Endothelial cell (in vitro differentiated cells): ENCODE measurements at regions not wholly inside any gene's neighbourhood (a gene's known extent, or its start where the extent isn't known, plus 50 kb on each side); places are given as distances from the start of the nearest gene placed in this dataset.

Source experiments
- DNase-seq: peaks from one replicate; pipeline ENCODE4 v3.0.0; 2021; ENCODE audit warnings: low spot score
- H3K27ac Mint-ChIP-seq: one replicate; pipeline ENCODE4 v1.8.0; 2021; ENCODE audit warnings: mixed read lengths, inconsistent platforms; ENCODE audit not compliant: unreplicated experiment
- H3K27me3 Mint-ChIP-seq: one replicate; pipeline ENCODE4 v1.8.0; 2021; ENCODE audit warnings: mild to moderate bottlenecking, moderate library complexity, mixed read lengths, inconsistent platforms; ENCODE audit not compliant: unreplicated experiment
- H3K36me3 Mint-ChIP-seq: one replicate; pipeline ENCODE4 v1.8.0; 2021; ENCODE audit warnings: mild to moderate bottlenecking, low read depth, mixed read lengths, inconsistent platforms; ENCODE audit not compliant: unreplicated experiment
- H3K4me1 Mint-ChIP-seq: one replicate; pipeline ENCODE4 v1.8.0; 2021; ENCODE audit warnings: mild to moderate bottlenecking, mixed read lengths, inconsistent platforms; ENCODE audit not compliant: unreplicated experiment
- H3K4me3 Mint-ChIP-seq: one replicate; pipeline ENCODE4 v1.8.0; 2021; ENCODE audit warnings: mild to moderate bottlenecking, mixed read lengths, inconsistent platforms; ENCODE audit not compliant: unreplicated experiment
- H3K9me3 Mint-ChIP-seq: one replicate; pipeline ENCODE4 v1.8.0; 2021; ENCODE audit warnings: mixed read lengths, inconsistent platforms; ENCODE audit not compliant: unreplicated experiment
- CTCF ChIP-seq: fragments of 200-600 bp; sonication (generic); IDR thresholded peaks from one replicate; pipeline ENCODE4 v1.5.0; 2021; ENCODE audit warnings: antibody characterized with exemption; ENCODE audit not compliant: unreplicated experiment

- DNase-seq, result no peak
- TF ChIP-seq CTCF, result no peak
- no peaks in the 10 kb centered on the region for H3K27me3 Mint-ChIP-seq
These were observed 870.1 kb downstream of the CDH11 start for GRCh38 chr16:64251742-64252141.

GRCh38 chr16:64250866-64251265, 871.0 kb downstream of the CDH11 start:
- Mint-ChIP-seq H3K36me3 (no peaks in the 10 kb centered on the region), H3K4me1 (no peaks in the 10 kb centered on the region)
- no peak for DNase-seq

More at GRCh38 chr16:64251742-64252141, 870.1 kb downstream of the CDH11 start:
- Mint-ChIP-seq H3K27ac (no peak overlapping the region), H3K4me3 (no peak overlapping the region), H3K4me1 (no peaks in the 10 kb centered on the region), H3K36me3 (no peaks in the 10 kb centered on the region), H3K9me3 (no peaks in the 10 kb centered on the region)

GRCh38 chr16:64242492-64242891, 879.4 kb downstream of the CDH11 start:
- TF ChIP-seq CTCF, result no peak
- Mint-ChIP-seq H3K4me1 (no peaks in the 10 kb centered on the region), H3K9me3 (no peaks in the 10 kb centered on the region), H3K4me3 (no peak overlapping the region), H3K27me3 (no peaks in the 10 kb centered on the region), H3K27ac (no peak overlapping the region), H3K36me3 (no peaks in the 10 kb centered on the region)
- DNase-seq, result no peak

More at GRCh38 chr16:64250866-64251265, 871.0 kb downstream of the CDH11 start:
- Mint-ChIP-seq H3K9me3 (no peaks in the 10 kb centered on the region), H3K27me3 (no peaks in the 10 kb centered on the region), H3K27ac (no peak overlapping the region), H3K4me3 (no peak overlapping the region)
- TF ChIP-seq CTCF, result no peak

GRCh38 chr16:64240586-64240985, 881.3 kb downstream of the CDH11 start:
- Mint-ChIP-seq H3K27me3 (no peaks in the 10 kb centered on the region), H3K27ac (no peak overlapping the region)

GRCh38 chr16:64238571-64238970, 883.3 kb downstream of the CDH11 start:
- no peak for DNase-seq
- no peaks in the 10 kb centered on the region for H3K9me3 Mint-ChIP-seq
- no peak overlapping the region for H3K4me3 Mint-ChIP-seq
- H3K4me1 Mint-ChIP-seq, result peaks cover 3% of the 10 kb centered on the region
- no peak overlapping the region for H3K27ac Mint-ChIP-seq
- no peak for TF ChIP-seq CTCF
- H3K36me3 Mint-ChIP-seq, result no peaks in the 10 kb centered on the region
- no peaks in the 10 kb centered on the region for H3K27me3 Mint-ChIP-seq

More at GRCh38 chr16:64240586-64240985, 881.3 kb downstream of the CDH11 start:
- DNase-seq, result no peak
- Mint-ChIP-seq H3K36me3 (no peaks in the 10 kb centered on the region), H3K9me3 (no peaks in the 10 kb centered on the region), H3K4me3 (no peak overlapping the region), H3K4me1 (peaks cover 3% of the 10 kb centered on the region)
- TF ChIP-seq CTCF, result no peak
